GM18519 (cell line): ENCODE measurements at regions not wholly inside any gene's neighbourhood (a gene's known extent, or its start where the extent isn't known, plus 50 kb on each side); places are given as distances from the start of the nearest gene placed in this dataset.
"Not testable (repeated sequence)": the region's sequence is repeated elsewhere in the genome, so short reads cannot be mapped to it uniquely, and the experiment has no call there.

Experiments
- ATAC-seq: cut with Tn5 transposase; IDR thresholded peaks from one replicate; pipeline ENCODE4 v1.9.1; 2021; ENCODE audit warnings: mild to moderate bottlenecking, moderate library complexity; ENCODE audit not compliant: unreplicated experiment, low FRiP score

GRCh38 chrY:22883569-22883968 lies 100.5 kb upstream of the BPY2 start:
- ATAC-seq, result not testable (repeated sequence)

- ATAC-seq, result peak; percentile 51
Measured at GRCh38 chrY:22887949-22888348, 96.1 kb upstream of the BPY2 start.

- ATAC-seq, result not testable (repeated sequence)
Measured at GRCh38 chrY:22903503-22904192, 80.4 kb upstream of the BPY2 start.

- not testable (repeated sequence) for ATAC-seq
Measured at GRCh38 chrY:22915069-22915468, 69.0 kb upstream of the BPY2 start.

- ATAC-seq, result not testable (repeated sequence)
Measured at GRCh38 chrY:22927667-22928066, 56.4 kb upstream of the BPY2 start.

GRCh38 chrY:22933454-22933853 lies 50.6 kb upstream of the BPY2 start:
- not testable (repeated sequence) for ATAC-seq
